Vagina (tissue), 2 donors: ENCODE measurements at regions not wholly inside any gene's neighbourhood (a gene's known extent, or its start where the extent isn't known, plus 50 kb on each side); places are given as distances from the start of the nearest gene placed in this dataset.
"Not testable (repeated sequence)": the region's sequence is repeated elsewhere in the genome, so short reads cannot be mapped to it uniquely, and the experiment has no call there.

Source experiments
- DNase-seq, 2 donors: peaks; one replicate each; pipeline ENCODE4 v3.0.0-alpha.2; 2017; ENCODE audit errors: extremely low spot score in 2 of 2
- H3K27ac ChIP-seq: fragments of 200-600 bp; sonication (generic); one replicate; pipeline ENCODE4 v1.5.1; 2019
- H3K27me3 ChIP-seq: fragments of 200-600 bp; sonication (generic); one replicate; pipeline ENCODE4 v1.5.1; 2019
- H3K36me3 ChIP-seq, 2 donors: fragments of 200-600 bp; sonication (generic); one replicate each; pipeline ENCODE4 v1.5.1; 2017 to 2019
- H3K4me1 ChIP-seq: fragments of 200-600 bp; sonication (generic); one replicate; pipeline ENCODE4 v1.5.1; 2019
- H3K4me3 ChIP-seq, 2 donors: fragments of 200-600 bp; sonication (generic); 1 replicate in 1 of 2; 2 replicates in 1 of 2; pipeline ENCODE4 v1.5.1; 2016 to 2019
- H3K9me3 ChIP-seq: fragments of 200-600 bp; sonication (generic); one replicate; pipeline ENCODE4 v1.5.1; 2019
- CTCF ChIP-seq, 3 experiments: fragments of 450-650 bp in 2 of 3; fragments of 200-600 bp in 1 of 3; sonication (generic) in 1 of 3; IDR thresholded peaks; one replicate each; pipeline ENCODE4 v1.5.1; 2017 to 2019; ENCODE audit warnings: antibody characterized with exemption in 3 of 3, mild to moderate bottlenecking in 2 of 3, moderate library complexity in 2 of 3
- POLR2A ChIP-seq, 2 donors: fragments of 450-650 bp; IDR thresholded peaks; one replicate each; pipeline ENCODE4 v1.6.1; 2017; ENCODE audit warnings: antibody characterized with exemption in 2 of 2, mild to moderate bottlenecking in 2 of 2, moderate library complexity in 2 of 2
- POLR2AphosphoS5 ChIP-seq, 2 donors: sonication (generic); formaldehyde crosslinking; IDR thresholded peaks; one replicate each; pipeline ENCODE4 v1.9.0; 2017; ENCODE audit warnings: antibody characterized with exemption in 2 of 2, mild to moderate bottlenecking in 2 of 2, low read depth in 1 of 2; ENCODE audit not compliant: insufficient read depth in 1 of 2
- intact Hi-C: fragments of 100-400 bp; cut with DNase I; formaldehyde crosslinking; loops from one replicate; pipeline ENCODE4 v1.15.1; 2023

- intact Hi-C loops = no loop called here
- TF ChIP-seq CTCF (IDR thresholded peaks at IDR 0.05) = no peak
- TF ChIP-seq POLR2AphosphoS5 (IDR thresholded peaks at IDR 0.05; ENCODE audit: insufficient read depth in 1 of 2, low read depth in 1 of 2) = no peak
- TF ChIP-seq POLR2A (IDR thresholded peaks at IDR 0.05) = no peak
- no peak for DNase-seq
Measured at GRCh38 chr5:3153906-3154305, 402.4 kb upstream of the IRX2 start.

DNA sequence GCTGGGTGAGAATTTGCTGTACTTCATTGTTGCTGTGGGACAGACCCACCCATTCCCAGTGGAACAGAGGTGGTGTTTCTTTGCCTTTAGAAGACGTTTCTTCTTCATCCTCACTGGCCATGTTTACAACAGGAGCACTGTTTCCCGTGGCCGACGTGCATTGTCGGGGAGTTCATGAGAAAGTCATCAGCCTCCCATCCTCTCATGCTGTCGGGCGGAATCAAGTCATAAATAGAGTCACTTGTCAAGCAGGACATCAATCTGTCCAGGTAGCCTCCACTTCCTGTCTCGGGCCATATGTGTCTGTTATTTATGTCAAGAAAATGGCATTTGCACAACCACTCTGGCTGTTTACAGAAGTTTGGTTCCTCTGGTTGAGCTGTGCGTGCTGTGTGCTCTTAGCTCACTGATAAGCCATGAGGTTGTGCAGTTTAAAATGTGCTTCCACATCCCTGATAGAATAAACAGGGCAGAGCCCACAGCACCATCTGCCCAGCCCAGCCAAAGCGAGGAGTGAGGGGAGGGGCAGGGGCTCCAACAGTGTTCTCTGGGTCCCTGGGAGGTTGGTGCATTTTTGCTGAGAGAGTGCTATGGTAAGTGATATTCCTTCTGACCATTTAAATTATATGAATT lies 401.9 kb upstream of the IRX2 start:
- no peak overlapping the region for H3K4me3 ChIP-seq

More at GRCh38 chr5:3153906-3154305, 402.4 kb upstream of the IRX2 start:
- H3K4me1 ChIP-seq = no peaks in the 10 kb centered on the region
- H3K36me3 ChIP-seq = no peaks in the 10 kb centered on the region
- H3K9me3 ChIP-seq = no peaks in the 10 kb centered on the region
- no peak overlapping the region for H3K27ac ChIP-seq
- no peak overlapping the region for H3K4me3 ChIP-seq
- no peaks in the 10 kb centered on the region for H3K27me3 ChIP-seq

DNA sequence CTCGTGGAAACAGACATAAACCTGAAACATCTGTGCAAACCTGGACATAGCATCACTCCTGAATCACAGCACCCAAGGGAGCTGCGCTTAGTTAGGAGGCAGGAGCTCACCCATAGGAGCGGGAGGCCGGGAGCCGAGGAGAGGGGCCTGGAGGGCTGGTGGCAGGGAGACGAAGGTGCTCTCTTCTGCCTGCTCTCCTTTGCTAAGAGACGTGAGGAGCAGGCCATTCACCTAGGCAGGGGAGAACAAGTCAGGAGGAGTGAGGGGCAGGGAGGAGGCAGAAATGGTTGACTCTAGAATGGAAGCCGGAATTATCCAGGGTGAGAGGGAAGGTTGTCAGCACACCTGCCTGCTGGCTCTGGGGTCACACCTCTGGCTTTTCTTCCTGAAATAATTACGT lies 398.4 kb upstream of the IRX2 start:
- no peak for TF ChIP-seq CTCF (IDR thresholded peaks at IDR 0.05)
- no peaks in the 10 kb centered on the region for H3K36me3 ChIP-seq
- H3K4me3 ChIP-seq = no peak overlapping the region
- H3K27ac ChIP-seq = no peak overlapping the region
- DNase-seq = no peak
- intact Hi-C loops = no loop called here
- no peaks in the 10 kb centered on the region for H3K4me1 ChIP-seq
- no peaks in the 10 kb centered on the region for H3K9me3 ChIP-seq
- no peaks in the 10 kb centered on the region for H3K27me3 ChIP-seq

More for the DNA sequence above, 401.9 kb upstream of the IRX2 start:
- intact Hi-C loops = no loop called here
- H3K4me1 ChIP-seq = no peaks in the 10 kb centered on the region
- H3K27ac ChIP-seq = no peak overlapping the region
- H3K27me3 ChIP-seq = no peaks in the 10 kb centered on the region
- no peak for TF ChIP-seq CTCF (IDR thresholded peaks at IDR 0.05)
- H3K36me3 ChIP-seq = no peaks in the 10 kb centered on the region
- no peaks in the 10 kb centered on the region for H3K9me3 ChIP-seq
- DNase-seq = peak in 1 of 2 donors; percentile 60

- H3K9me3 ChIP-seq, H3K27me3 ChIP-seq, intact Hi-C loops, H3K4me3 ChIP-seq, DNase-seq, H3K36me3 ChIP-seq, H3K27ac ChIP-seq, H3K4me1 ChIP-seq: not testable (repeated sequence)
Measured at GRCh38 chr5:3147405-3147804, 395.9 kb upstream of the IRX2 start.

GRCh38 chr5:3145641-3146040 lies 394.2 kb upstream of the IRX2 start:
- no peak for DNase-seq
- Histone ChIP-seq H3K4me1 (no peaks in the 10 kb centered on the region), H3K9me3 (no peaks in the 10 kb centered on the region), H3K36me3 (no peaks in the 10 kb centered on the region), H3K4me3 (no peak overlapping the region), H3K27me3 (no peaks in the 10 kb centered on the region), H3K27ac (no peak overlapping the region)
- intact Hi-C loops = no loop called here
- no peak for TF ChIP-seq POLR2A (IDR thresholded peaks at IDR 0.05)
- no peak for TF ChIP-seq POLR2AphosphoS5 (IDR thresholded peaks at IDR 0.05; ENCODE audit: insufficient read depth in 1 of 2, low read depth in 1 of 2)
- TF ChIP-seq CTCF (IDR thresholded peaks at IDR 0.05) = no peak

- H3K36me3 ChIP-seq = no peaks in the 10 kb centered on the region
- intact Hi-C loops = no loop called here
- H3K27ac ChIP-seq = no peak overlapping the region
- DNase-seq = no peak
- no peaks in the 10 kb centered on the region for H3K4me1 ChIP-seq
- no peaks in the 10 kb centered on the region for H3K27me3 ChIP-seq
- no peak overlapping the region for H3K4me3 ChIP-seq
- H3K9me3 ChIP-seq = no peaks in the 10 kb centered on the region
- TF ChIP-seq POLR2A (IDR thresholded peaks at IDR 0.05) = no peak
- TF ChIP-seq POLR2AphosphoS5 (IDR thresholded peaks at IDR 0.05; ENCODE audit: insufficient read depth in 1 of 2, low read depth in 1 of 2) = no peak
- TF ChIP-seq CTCF (IDR thresholded peaks at IDR 0.05) = no peak
Measured at GRCh38 chr5:3143382-3143781, 391.9 kb upstream of the IRX2 start.
